GM21737 (cell line): ENCODE measurements at regions not wholly inside any gene's neighbourhood (a gene's known extent, or its start where the extent isn't known, plus 50 kb on each side); places are given as distances from the start of the nearest gene placed in this dataset.
"Not testable (repeated sequence)": the region's sequence is repeated elsewhere in the genome, so short reads cannot be mapped to it uniquely, and the experiment has no call there.

Experiments
- ATAC-seq: cut with Tn5 transposase; IDR thresholded peaks from one replicate; pipeline ENCODE4 v1.9.1; 2021; ENCODE audit warnings: mild to moderate bottlenecking, moderate library complexity; ENCODE audit not compliant: unreplicated experiment

DNA sequence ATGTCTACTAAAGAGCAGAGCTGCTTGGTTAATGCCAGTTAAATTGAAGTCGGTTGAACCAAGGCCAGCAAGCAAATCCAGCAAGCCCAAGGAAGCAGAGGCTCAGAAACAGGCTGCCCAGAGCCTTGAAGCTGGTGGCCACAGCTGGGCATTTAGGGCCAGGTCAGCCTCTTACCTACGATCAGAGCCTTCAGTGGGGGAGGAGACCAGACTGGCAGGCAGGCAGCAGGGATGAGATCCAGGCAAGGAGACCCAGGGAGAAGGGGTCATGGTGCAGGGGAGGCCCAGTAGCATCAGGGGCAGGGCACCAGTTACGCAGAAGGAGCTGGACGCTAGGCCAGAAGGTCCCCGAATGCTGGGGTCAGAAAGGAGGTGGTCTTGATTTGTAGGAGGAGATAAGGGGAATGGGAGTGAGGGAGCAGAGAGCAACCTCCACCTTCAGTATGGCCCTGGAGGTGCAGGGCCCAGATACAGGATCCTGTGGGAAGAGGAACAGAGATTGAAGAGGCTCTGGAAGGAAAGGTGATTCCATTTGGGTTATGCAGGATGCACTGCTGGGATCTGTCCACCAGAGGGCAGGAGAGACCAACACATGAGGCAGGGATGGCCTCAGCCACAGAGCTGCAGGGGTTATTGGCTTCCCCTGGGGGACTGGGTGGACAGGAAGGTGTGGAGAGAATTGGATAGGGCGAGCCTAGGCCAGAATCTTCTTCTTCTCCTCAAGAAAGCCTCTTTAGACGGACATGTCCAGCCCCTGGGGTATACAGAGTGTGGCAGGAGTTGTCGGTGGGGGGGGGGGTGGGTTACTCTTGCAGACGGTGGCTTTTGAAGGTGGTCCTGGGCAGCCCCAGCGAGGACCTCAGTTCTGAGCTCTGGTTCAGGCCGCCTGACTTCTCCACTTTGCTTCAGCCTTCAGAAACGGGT, 132.6 kb upstream of the PODXL start:
- ATAC-seq: no peak

DNA sequence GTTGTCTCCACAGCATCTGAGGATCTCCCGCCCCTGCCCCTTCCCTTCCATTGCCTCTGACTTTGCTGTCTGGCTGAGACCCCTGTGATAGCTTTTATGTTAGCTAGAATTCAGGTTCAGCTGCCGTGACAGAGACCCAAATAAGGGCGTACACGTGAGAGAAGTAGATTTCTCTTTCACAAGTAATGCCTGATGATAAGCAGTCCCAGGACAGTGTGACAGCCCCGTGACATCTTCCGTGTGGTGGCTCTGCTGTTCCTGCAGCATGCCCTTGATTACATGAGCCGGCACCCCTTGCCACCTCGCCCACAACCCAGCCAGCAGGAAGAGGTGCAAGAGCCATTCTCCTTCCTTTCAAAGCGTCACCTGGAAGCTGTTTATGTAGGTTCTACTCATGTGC, 130.9 kb upstream of the PODXL start:
- no peak for ATAC-seq

DNA sequence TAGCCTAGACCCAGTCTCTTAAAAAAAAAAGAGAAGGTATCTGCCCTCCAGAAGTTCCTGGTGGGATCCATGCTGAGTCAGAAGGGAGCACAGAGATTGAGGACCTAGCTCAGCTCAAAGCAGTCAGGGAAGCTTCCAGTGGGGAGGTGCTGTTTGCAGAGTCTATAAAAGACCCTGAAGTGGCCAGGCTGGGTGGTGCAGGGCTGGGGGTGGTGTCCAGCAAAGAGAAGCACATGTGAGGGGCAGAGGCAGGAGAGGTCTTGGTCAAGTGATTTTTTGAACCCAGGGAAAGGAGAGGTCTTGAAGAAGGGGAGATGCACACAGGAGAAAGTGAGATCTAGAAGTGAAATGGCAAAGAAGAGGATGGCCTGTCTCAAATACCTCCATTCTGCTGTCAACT, 130.4 kb upstream of the PODXL start:
- no peak for ATAC-seq

DNA sequence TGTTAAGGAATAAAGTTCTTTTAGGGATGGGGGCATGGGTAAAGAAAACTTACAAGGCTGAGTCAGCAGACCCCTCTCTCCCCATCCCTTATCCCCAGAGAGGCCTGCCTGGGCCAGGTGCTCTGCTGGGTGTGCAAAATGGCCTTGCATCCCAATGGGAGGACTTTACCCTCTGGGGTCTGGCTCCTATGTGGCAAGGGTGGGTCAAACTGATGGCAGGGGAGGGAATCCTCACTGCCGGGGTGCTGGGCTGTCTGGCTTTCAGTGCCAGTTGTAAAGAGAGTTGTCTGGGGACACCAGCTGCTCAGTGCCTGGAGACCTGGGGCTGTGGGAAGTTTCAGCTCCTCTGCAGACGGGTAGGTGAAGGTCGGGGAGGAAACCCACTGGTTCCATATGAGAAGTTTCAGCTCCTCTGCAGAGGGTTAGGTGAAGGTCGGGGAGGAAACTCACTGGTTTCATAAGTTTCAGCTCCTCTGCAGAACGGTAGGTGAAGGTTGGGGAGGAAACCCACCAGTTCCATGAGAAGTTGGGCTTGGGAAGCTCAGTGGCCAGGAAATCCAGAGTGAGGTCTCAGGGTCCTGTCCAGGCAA, 127.2 kb upstream of the PODXL start:
- no peak for ATAC-seq

DNA sequence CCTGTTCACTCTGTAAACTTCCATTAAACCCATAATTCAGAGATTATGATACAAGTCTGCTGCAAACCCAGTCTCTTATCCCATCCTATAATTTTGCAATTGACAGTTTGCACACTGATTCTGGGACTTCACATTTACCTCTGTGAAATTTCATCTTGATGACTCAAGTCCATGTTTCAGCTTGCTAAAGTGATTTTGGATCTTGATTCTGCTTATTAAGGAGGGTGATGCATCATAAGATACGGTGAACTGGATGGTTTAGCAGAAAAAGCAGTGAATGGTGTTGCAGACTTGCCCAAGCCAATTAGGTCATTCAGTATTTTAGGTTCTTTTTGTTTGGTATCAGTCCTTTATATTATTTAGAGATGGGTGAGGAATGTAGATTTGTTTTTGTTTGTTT, 125.5 kb upstream of the PODXL start:
- no peak for ATAC-seq

DNA sequence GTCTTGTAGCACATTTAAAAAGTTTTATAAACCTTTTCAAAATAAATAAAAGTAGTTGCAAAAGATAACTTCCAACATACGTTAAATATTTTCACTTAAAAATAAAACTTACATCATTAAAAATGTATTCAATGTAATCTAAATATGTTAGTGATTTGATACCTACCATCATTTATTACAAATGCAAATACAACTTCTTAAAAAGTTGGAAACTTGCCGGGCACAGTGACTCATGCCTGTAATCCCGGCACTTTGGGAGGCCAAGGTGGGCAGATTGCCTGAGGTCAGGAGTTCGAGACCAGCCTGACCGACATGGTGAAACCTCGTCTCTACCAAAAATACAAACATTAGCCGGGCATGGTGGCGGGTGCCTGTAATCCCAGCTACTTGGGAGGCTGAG, 122.6 kb upstream of the PODXL start:
- not testable (repeated sequence) for ATAC-seq

- ATAC-seq: not testable (repeated sequence)
Measured at GRCh38 chr7:131676850-131677249, 120.4 kb upstream of the PODXL start.

DNA sequence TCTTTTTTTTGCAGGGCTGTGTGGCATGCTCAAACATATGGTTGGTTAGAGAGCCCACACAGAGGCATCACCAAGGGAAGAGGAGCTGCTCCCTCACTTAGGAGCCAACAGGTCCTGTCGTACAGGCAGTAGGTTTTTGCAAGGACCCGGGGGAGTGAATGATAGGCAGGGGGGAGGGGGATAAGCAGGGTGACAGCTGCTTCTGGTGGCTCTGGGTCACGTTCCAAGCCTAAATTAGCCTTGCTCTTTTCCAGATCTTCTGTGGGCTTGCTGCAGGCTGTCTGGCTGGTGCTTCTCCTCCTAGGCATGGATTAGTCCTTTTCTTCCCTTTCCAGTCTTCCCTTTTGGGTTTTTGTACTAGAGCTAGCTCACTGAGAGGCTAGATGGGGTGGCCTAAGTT, 117.7 kb upstream of the PODXL start:
- ATAC-seq: no peak

DNA sequence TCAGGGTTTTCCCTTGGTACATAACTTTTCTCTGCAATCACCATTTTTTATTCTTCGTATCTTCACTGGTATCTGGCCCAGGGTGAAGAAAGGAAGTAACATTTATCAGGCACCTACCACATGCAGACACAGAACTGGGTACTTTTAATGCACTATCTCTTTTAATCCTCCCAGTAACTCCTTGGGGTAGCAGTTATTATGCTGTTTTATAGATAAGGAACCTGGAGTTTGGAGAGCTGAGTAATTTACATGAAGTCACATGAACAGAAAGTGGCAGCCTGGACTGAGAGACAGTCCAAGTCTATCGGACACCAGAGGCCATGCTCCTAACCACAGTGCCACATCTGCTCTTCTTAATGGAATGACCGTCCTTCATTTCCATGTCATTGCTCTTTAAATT, 117.1 kb upstream of the PODXL start:
- no peak for ATAC-seq

DNA sequence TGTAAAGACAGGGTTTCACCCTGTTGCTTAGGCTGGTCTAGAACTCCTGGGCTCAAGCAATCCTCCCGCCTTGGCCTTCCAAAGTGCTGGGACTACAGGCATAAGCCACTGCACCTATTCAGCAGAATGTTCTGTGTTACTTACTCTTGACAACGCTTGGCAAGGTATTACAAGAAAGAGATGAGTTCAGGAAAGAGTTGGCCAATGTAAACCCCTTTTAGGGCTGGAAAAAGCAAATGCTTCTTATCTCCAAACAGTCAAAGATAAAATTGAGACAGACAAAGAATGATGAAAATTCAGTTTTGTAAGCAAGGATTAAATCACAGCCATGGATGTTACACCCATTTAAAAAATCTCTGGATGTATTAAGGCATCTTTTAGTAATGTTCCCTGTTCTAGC, 114.0 kb upstream of the PODXL start:
- no peak for ATAC-seq

GRCh38 chr7:131667699-131668098, 111.3 kb upstream of the PODXL start:
- ATAC-seq: no peak

DNA sequence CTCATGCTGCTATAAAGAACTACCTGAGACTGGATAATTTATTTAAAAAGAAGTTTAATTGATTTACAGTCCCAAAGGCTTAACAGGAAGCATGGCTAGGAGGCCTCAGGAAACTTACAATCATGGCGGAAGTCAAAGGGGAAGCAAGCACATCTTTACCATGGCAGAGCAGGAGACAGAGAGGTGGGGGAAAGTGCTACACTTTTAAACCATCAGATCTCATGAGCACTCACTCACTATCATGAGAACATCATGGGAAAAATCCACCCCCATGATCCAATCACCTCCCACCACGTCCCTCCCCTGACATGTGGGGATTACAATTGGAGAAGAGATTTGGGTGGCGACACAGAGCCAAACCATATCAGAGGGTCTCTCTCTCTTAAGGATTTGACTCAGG, 108.6 kb upstream of the PODXL start:
- no peak for ATAC-seq

DNA sequence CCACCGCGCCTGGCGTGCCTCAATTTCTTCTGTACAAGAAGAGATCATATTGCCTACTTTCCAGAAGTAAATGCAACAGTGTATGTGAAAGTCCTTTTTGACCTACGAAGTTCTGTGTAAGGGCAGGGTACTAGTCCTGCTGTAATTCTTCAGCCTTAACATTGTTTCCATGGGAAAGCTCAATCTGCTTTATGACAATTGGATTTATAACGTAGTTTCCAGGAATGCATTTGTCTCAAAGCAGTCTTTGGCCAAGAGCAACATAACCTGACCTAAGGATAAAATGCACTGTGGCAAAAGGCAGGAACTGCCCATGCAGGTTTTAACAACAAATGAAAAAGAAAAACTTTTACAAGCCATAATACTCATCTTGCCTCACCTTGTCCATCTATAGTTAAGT, 108.1 kb upstream of the PODXL start:
- no peak for ATAC-seq

GRCh38 chr7:131662301-131662873, 106.0 kb upstream of the PODXL start:
- ATAC-seq: not testable (repeated sequence)

- no peak for ATAC-seq
Measured at GRCh38 chr7:131657881-131658280, 101.5 kb upstream of the PODXL start.

- ATAC-seq: no peak
Measured at GRCh38 chr7:131656980-131657723, 100.7 kb upstream of the PODXL start.

- ATAC-seq: no peak
Measured at GRCh38 chr7:131655866-131656265, 99.4 kb upstream of the PODXL start.

DNA sequence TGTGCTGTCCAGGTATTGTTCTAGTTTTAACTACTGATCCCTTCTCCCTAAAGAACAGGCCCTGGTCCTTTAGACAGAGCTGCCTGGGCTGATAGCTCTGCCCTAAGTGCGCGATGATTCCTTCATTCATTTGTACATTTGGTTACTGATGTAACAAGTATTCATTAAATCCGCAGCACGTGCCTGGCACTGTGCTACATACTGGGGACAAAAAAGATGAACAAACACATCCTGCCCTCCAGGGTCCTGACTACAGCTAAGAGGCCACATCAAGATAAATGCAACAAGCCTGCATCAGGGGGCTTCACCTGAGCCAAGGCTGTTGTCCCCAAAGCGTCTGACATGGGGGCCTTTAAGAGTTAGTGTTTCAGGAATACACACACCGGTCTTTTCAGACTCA, 99.0 kb upstream of the PODXL start:
- ATAC-seq: no peak

GRCh38 chr7:131654668-131655326, 98.4 kb upstream of the PODXL start:
- no peak for ATAC-seq

- ATAC-seq: no peak
Measured at GRCh38 chr7:131654249-131654558, 97.8 kb upstream of the PODXL start.
